GM19023 (cell line): ENCODE measurements at regions not wholly inside any gene's neighbourhood (a gene's known extent, or its start where the extent isn't known, plus 50 kb on each side); places are given as distances from the start of the nearest gene placed in this dataset.

Source experiments
- ATAC-seq: cut with Tn5 transposase; IDR thresholded peaks from one replicate; pipeline ENCODE4 v1.9.1; 2021; ENCODE audit warnings: mild to moderate bottlenecking, moderate library complexity; ENCODE audit not compliant: unreplicated experiment

- no peak for ATAC-seq
Measured at GRCh38 chr6:14703586-14703985, 542.3 kb upstream of the JARID2 start.

- ATAC-seq, result no peak
Measured at GRCh38 chr6:14704383-14705271, 541.2 kb upstream of the JARID2 start.

GRCh38 chr6:14705841-14706377 is 540.0 kb upstream of the JARID2 start:
- ATAC-seq, result no peak

GRCh38 chr6:14706378-14706929 is 539.4 kb upstream of the JARID2 start:
- no peak for ATAC-seq

- ATAC-seq, result no peak
Measured at GRCh38 chr6:14707276-14707675, 538.6 kb upstream of the JARID2 start.

- no peak for ATAC-seq
Measured at GRCh38 chr6:14707971-14708465, 537.9 kb upstream of the JARID2 start.

GRCh38 chr6:14709066-14709670 is 536.7 kb upstream of the JARID2 start:
- ATAC-seq, result no peak

- ATAC-seq, result no peak
Measured at GRCh38 chr6:14709900-14710299, 536.0 kb upstream of the JARID2 start.

- ATAC-seq, result no peak
Measured at GRCh38 chr6:14710421-14710820, 535.4 kb upstream of the JARID2 start.

GRCh38 chr6:14711056-14711703 is 534.7 kb upstream of the JARID2 start:
- no peak for ATAC-seq

- no peak for ATAC-seq
Measured at GRCh38 chr6:14711704-14712379, 534.0 kb upstream of the JARID2 start.

- no peak for ATAC-seq
Measured at GRCh38 chr6:14713008-14713960, 532.6 kb upstream of the JARID2 start.

- no peak for ATAC-seq
Measured at GRCh38 chr6:14713966-14714631, 531.8 kb upstream of the JARID2 start.

- no peak for ATAC-seq
Measured at GRCh38 chr6:14715076-14715475, 530.8 kb upstream of the JARID2 start.

- ATAC-seq, result no peak
Measured at GRCh38 chr6:14716499-14717146, 529.2 kb upstream of the JARID2 start.

GRCh38 chr6:14717307-14717706 is 528.6 kb upstream of the JARID2 start:
- no peak for ATAC-seq

- ATAC-seq, result no peak
Measured at GRCh38 chr6:14718861-14719260, 527.0 kb upstream of the JARID2 start.

GRCh38 chr6:14719270-14719669 is 526.6 kb upstream of the JARID2 start:
- no peak for ATAC-seq
